EL (cell line): ENCODE measurements at regions not wholly inside any gene's neighbourhood (a gene's known extent, or its start where the extent isn't known, plus 50 kb on each side); places are given as distances from the start of the nearest gene placed in this dataset.
"Not testable (repeated sequence)": the region's sequence is repeated elsewhere in the genome, so short reads cannot be mapped to it uniquely, and the experiment has no call there.

Experiments
- DNase-seq: peaks from one replicate; pipeline ENCODE4 v3.0.0-alpha.2; 2016

DNA sequence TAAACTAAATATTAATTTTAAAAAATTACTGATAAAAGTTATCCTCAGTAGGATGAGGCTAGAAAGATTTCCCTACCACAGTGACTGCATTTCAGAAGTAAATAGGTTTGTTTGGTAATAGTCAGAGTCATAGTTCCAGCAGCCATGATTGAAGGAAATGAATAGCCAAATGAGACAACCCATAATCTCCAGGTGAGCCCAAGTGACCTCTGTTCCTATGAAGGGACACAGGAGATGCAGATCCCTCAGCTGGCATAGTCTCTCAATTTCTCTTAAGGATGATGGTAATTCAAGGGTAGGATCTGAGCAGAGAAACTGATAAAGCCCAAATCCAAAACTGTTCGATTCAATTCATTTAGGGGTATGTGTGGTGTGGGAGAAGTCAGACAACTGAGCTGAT is 461.8 kb downstream of the RAP2B start:
- no peak for DNase-seq

DNA sequence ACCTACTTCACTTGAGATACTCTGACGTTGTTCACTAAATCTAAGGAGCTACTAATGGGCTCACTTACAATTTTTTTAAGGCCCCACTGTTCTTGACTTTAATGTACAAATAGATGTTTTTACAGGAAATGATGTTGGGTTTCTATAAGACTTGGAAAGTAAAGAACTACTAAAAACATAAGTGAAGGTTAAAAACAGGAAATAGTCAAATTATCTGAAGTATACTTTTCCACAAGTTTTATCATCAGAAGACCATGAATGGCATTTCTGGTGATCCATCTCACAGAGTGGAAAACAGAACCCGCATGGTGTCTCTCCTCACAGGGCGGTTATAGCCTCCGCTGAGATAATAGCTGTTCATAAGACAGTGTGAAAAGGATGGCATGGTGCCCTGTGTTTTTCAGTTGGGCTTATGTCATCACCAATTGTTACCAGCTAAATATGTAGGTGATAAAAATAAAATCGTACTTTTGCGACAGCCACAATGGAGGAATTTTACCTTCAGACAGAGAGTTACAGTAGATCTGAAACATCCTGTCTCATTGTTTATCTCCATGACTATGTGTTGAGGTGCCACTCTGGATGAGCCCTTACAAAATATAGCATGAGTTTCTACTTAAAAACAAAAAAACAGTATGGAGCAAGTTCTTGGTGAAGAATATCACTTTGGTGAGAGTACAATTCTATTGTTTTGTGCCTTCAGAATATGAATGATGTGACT is 462.4 kb downstream of the RAP2B start:
- no peak for DNase-seq

DNA sequence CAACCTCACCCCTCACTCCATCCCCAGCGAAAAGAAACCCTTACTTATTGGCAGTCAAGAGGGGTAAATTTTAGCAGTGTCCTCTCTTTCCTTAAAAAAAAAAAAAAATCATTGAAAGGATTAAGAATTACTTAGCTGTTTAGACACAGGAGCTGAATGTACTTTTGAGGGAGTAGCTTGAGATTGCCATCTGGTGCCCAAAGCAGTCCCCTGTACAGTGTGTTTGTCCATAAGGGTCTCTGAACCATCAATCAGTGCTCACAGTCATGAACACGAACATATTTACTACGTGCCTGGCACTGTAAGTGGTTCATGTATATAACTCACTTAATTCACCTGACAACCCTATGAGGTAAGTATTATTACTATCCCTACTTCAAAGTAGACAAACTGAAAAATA is 463.5 kb downstream of the RAP2B start:
- no peak for DNase-seq

- DNase-seq = no peak
Observed at GRCh38 chr3:153626158-153626557, 464.1 kb downstream of the RAP2B start.

GRCh38 chr3:153628591-153628990 is 466.6 kb downstream of the RAP2B start:
- no peak for DNase-seq

- DNase-seq = no peak
Observed at GRCh38 chr3:153629148-153629547, 467.1 kb downstream of the RAP2B start.

GRCh38 chr3:153631102-153631501 is 469.1 kb downstream of the RAP2B start:
- no peak for DNase-seq

GRCh38 chr3:153631664-153632063 is 469.6 kb downstream of the RAP2B start:
- DNase-seq = no peak

DNA sequence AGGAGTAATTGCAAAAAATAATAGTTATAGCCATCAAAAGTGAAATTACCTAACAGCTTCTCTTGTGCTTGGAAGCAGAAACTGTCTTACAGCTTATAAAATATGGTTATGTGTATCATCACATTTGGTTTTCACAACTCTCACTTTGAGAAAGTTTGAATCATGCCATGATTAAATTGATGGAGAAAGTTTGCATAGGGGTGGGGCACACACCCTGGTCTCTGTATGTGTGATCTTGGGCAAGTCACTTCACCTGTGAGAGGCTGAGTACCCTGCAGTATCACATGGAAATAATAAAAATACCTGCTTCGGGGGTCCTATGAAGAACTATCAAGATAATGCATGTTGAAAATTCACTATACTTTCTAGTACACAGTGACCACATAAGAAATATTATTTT is 471.4 kb downstream of the RAP2B start:
- DNase-seq = no peak

DNA sequence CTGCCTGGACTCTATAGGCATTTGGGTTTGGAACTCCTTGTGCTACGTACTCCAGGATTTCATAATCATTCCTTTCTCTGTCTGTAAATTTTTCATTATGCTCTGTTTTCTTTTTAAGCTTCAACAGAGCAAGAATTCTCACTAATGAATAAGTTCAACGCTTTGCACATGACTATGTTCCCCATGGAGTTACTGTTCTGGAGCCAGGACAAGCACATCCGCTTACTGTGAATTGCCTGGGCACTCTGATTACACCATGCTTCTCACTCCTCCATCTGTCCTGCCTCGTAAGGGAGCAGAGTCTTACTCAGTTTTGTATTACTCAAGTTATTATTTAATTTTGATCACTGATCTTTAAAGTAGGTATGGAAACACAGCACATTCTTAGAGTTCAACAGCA is 472.7 kb downstream of the RAP2B start:
- no peak for DNase-seq

DNA sequence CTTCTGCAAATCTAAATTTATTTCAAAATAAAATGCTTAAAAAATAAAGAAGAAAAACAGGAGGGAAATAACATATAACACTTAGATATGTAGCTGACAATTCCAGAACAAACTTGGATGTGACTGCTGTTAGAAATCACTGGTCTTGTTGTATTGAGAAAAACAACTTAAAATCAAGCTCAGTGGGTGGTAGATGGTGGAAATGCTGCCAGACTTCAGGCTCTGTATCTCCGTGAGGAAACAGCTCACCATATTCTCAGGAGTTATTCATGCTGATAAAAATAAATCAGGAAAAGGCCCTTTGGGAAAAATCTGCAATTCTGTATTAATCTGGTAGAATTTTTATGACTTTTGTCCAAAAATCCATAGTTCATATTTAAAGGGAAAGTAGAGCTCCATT is 477.6 kb downstream of the RAP2B start:
- no peak for DNase-seq

DNA sequence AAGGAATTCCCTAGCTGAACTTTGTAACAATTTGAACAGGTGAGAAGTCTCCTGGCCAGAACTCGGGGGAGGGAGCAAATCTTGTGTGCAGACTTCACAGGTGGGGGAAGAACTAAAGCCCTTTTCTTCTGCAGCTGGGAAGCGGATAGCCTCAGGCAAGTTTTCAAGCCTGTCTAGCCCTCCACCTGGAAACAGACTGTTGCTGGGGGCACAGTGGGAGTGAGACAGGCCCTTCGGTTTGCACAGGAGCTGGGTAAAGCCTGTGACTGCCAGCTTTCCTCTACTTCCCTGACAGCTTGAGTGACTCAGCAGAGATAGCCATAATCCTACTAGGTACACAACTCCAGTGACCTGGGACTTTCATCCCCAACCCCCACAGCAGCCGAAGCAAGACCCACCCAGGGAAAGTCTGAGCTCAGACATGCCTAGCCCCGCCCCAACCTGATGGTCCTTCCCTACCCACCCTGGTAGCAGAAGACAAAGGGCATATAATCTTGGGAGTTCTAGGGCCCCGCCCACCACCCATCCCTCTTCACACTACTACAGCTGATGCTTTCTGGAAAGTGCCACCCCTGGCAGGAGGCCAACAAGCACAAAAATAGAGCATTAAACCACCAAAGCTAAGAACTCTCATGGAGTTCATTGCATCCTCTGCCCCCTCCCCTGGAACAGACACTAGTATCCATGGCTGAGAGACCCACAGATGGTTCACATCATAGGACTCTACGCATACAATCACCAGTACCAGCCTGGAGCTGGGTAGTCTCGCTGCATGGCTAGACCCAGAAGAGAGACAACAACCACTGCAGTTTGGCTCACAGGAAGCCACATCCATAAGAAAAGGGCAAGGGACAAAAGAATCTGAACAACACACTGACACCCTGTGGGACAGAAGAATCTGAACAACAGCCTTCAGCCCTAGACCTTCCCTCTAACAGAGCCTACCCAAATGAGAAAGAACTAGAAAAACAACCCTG is 479.0 kb downstream of the RAP2B start:
- DNase-seq = no peak

DNA sequence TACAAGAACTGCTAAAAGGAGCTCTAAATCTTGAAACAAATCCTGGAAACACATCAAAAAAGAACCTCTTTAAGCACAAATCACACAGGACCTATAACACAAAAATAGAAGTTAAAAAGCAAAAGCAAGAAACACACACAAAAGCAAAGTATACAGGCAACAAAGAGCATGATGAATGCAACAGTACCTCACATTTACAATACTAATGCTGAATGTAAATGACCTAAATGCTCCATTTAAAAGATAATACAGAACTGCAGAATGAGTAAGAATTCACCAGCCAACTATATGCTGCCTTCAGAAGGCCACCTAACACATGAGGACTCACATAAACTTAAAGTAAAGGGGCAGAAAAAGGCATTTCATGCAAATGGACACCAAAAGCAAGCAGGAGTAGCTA is 478.6 kb upstream of the ARHGEF26 start:
- DNase-seq = not testable (repeated sequence)

DNA sequence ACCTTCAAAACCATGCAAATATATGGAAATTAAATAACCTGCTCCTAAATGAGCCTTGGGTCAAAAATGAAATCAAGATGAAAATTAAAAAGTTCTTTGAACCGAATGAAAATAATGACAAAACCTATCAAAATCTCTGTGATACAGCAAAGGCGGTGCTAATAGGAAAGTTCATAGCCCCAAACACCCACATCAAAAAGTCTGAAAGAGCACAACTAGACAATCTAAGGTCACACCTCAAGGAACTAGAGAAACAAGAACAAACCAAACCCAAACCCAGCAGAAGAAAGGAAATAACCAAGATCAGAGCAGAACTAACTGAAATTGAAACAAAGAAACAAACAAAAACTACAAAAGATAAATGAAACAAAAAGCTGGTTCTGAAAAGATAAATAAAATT is 477.7 kb upstream of the ARHGEF26 start:
- DNase-seq = not testable (repeated sequence)

DNA sequence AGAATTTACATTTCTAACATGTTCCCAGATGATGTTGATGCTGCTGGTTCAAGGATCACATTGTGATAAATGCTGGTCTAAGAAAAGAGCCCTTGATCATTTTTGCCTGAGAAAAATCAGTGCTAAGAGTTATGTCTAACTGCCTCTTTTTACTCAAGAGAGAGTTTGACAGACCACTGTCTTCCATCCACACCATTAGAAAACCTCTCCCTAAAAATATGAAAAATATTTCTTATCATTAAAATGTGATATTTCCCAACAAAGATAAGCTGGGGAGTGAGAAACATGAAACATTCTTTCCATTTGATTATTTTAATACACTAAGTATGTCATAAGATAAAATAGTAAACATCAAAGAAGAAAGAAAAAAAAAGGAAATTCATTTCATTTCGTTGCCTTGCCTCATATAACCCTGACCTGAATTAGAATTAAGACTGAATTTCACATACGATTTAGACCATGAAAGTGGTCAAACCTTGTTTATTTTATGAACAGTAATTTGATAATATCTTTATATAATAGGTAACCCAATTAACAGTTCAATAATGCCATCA is 471.8 kb upstream of the ARHGEF26 start:
- no peak for DNase-seq

- no peak for DNase-seq
Observed at GRCh38 chr3:153652076-153652475, 469.1 kb upstream of the ARHGEF26 start.

- no peak for DNase-seq
Observed at GRCh38 chr3:153657046-153657445, 464.1 kb upstream of the ARHGEF26 start.

DNA sequence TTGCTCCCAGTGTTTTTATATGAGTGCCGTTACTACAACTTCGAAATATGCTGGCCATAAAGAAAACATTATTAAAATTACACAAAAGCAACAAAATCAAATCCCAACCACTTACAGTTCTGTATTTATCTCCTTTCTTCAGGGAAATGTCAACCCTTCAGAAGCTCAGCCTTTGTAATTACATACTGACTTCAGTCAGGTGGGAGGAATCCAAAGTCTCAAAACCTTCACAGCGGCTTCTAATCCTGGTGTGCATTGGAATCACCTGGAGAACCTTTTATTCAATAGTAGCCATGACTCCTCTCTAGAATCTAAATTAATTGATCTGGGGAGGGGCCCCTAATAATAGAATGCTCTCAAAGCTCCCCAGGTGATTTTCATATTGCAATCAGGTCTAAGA is 463.7 kb upstream of the ARHGEF26 start:
- no peak for DNase-seq

GRCh38 chr3:153658136-153658535 is 463.1 kb upstream of the ARHGEF26 start:
- no peak for DNase-seq

GRCh38 chr3:153666991-153667740 is 454.0 kb upstream of the ARHGEF26 start:
- no peak for DNase-seq

DNA sequence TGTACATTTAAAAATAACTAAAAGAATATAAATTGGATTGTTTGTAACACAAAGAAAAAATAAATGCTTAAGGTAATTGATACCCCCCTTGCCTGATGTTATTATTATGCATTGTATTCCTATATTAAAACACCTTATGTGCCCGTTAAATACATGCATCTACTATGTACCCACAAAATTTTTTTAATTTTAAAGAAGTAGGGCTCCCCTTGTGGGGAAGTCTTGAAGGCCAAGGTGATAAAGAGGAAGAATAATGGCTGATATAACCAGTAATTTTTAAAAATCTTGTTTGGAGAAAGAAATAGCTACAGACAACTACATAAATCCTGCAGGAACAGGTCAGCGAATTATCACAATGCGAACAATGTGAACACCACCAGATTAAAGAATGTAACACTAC is 451.7 kb upstream of the ARHGEF26 start:
- DNase-seq = no peak

- no peak for DNase-seq
Observed at GRCh38 chr3:153670577-153670976, 450.6 kb upstream of the ARHGEF26 start.

DNA sequence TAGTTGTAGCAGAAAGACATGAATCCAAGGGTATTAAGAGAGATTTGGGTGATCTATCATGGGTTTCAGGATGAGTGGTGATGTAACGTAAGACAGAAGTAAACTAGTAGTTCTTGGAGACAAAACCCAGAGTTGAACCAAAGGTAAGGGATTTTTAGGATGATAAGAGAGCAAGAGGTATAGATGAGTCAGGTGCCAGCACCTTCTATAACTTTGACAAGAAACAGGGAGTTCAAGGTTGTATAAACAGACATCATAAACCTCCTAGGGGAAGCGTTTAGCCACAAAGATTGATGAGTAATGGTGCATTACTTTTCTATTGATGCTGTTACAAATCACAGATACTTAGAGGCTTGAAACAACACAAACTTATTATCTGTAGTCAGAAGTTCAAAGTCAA is 447.3 kb upstream of the ARHGEF26 start:
- no peak for DNase-seq
